ENCODE measurements at regions not wholly inside any gene's neighbourhood (a gene's known extent, or its start where the extent isn't known, plus 50 kb on each side); places are given as distances from the start of the nearest gene placed in this dataset.

DNA sequence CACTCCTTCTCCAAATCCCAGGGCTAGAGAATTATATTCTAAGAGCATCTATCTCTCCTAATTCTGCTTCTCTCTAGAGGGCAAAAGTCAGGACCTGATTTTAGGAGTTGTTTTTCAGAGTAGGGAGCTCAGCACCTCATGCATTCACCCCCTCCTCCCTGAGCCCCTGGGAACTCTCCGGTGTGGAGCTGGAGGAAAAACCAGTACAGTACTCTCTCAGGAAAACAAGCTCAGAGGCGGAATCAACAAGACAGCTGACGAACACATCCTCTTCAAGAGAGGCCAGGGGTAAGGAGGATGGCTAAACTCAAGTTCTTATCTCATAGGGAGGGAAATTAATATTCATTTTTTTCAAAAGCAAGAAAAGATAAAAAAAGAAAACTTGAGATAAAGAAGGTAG, 120.1 kb upstream of the CDYL start:
- TF ChIP-seq, protein P1, sequence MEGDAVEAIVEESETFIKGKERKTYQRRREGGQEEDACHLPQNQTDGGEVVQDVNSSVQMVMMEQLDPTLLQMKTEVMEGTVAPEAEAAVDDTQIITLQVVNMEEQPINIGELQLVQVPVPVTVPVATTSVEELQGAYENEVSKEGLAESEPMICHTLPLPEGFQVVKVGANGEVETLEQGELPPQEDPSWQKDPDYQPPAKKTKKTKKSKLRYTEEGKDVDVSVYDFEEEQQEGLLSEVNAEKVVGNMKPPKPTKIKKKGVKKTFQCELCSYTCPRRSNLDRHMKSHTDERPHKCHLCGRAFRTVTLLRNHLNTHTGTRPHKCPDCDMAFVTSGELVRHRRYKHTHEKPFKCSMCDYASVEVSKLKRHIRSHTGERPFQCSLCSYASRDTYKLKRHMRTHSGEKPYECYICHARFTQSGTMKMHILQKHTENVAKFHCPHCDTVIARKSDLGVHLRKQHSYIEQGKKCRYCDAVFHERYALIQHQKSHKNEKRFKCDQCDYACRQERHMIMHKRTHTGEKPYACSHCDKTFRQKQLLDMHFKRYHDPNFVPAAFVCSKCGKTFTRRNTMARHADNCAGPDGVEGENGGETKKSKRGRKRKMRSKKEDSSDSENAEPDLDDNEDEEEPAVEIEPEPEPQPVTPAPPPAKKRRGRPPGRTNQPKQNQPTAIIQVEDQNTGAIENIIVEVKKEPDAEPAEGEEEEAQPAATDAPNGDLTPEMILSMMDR (conservative IDR thresholded peaks at IDR 0.05; ENCODE audit: low read depth, low read length) = no peak
- Histone ChIP-seq H3K4me1 (ENCODE audit: low read depth, poor library complexity, severe bottlenecking) (no peaks in the 10 kb centered on the region), H3K4me3 (IDR thresholded peaks at IDR 0.05; ENCODE audit: insufficient read depth, low read depth, low read length) (no peak overlapping the region), H3K4me2 (no peak overlapping the region), H3K27ac (no peak overlapping the region), H3K9ac (no peak overlapping the region), H2AFZ (ENCODE audit: low read depth) (no peak overlapping the region), H3K27me3 (ENCODE audit: insufficient read depth, low read depth) (no peaks in the 10 kb centered on the region), H4K20me1 (ENCODE audit: insufficient read depth) (no peaks in the 10 kb centered on the region), H3K79me2 (ENCODE audit: insufficient read depth, low read depth) (no peaks in the 10 kb centered on the region), H3K36me3 (ENCODE audit: insufficient read depth) (no peaks in the 10 kb centered on the region)

DNA sequence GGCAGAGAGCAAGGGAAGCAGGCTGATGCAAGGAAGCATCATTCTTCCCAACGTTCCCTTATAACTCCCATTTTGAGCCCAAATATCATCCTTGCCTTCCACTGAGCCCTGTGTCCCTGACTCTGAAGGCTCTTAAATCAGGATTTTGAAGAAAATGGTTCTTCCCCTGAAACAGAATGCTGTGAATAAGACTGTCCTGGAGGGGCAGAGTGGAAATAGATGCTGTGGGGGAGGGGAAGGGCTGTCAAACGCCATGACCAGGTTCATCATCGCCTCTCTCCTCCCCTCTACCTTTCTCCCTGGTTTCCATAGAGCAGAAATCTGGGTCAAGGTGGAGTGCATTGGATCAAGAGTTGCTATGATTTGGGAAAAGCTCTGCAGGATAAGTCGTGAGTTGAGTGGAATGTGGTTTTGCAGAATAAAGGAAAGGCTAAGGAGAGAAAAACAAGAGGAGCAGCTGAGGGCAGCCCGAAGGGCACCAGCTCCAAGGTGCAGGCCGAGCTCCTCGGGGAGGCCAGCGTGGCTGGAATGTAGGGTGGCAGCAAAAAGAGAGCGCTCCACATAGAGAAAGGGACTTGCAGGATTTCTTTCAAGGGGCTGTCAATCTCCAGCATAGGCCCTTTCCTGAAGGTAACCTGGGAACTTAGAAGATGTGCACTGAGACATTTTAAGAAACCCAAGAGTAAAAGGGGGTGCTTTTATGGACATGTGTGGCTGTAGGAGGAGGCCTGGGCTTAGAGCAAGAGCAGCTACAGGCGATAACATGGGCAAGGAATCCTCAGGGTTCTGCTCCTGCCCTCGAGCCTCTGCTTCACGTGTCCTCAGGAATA, 120.8 kb upstream of the CDYL start:
- H3K9ac ChIP-seq = no peak overlapping the region
- no peak overlapping the region for H3K4me3 ChIP-seq (IDR thresholded peaks at IDR 0.05; ENCODE audit: insufficient read depth, low read depth, low read length)
- H4K20me1 ChIP-seq (ENCODE audit: insufficient read depth) = no peaks in the 10 kb centered on the region
- no peaks in the 10 kb centered on the region for H3K27me3 ChIP-seq (ENCODE audit: insufficient read depth, low read depth)
- TF ChIP-seq, protein P1 (conservative IDR thresholded peaks at IDR 0.05; ENCODE audit: low read depth, low read length) = no peak
- H3K36me3 ChIP-seq (ENCODE audit: insufficient read depth) = no peaks in the 10 kb centered on the region
- H3K4me2 ChIP-seq = no peak overlapping the region
- H2AFZ ChIP-seq (ENCODE audit: low read depth) = no peak overlapping the region
- H3K4me1 ChIP-seq (ENCODE audit: low read depth, poor library complexity, severe bottlenecking) = no peaks in the 10 kb centered on the region
- no peak overlapping the region for H3K27ac ChIP-seq
- H3K79me2 ChIP-seq (ENCODE audit: insufficient read depth, low read depth) = no peaks in the 10 kb centered on the region

DNA sequence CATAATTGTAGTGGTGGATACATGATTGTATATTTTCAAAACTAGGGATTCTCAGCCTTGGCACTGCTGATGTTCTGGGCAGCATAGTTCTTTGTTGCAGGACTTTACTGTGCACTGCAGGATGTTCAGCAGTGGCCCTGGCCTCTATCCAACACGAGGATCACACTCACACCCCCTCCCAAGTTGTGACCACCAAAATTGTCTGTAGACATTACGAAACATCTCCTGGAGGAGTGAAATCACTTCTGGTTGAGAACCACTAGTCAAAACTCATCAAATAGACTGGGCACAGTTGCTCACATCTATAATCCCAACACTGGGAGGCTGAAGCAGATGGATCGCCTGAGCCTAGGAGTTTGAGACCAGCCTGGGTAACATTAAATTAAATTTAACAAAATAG, 123.1 kb upstream of the CDYL start:
- H3K4me1 ChIP-seq (ENCODE audit: low read depth, poor library complexity, severe bottlenecking) = no peaks in the 10 kb centered on the region
- TF ChIP-seq, protein P1 (conservative IDR thresholded peaks at IDR 0.05; ENCODE audit: low read depth, low read length) = no peak
- no peaks in the 10 kb centered on the region for H3K79me2 ChIP-seq (ENCODE audit: insufficient read depth, low read depth)
- H2AFZ ChIP-seq (ENCODE audit: low read depth) = no peak overlapping the region
- H3K36me3 ChIP-seq (ENCODE audit: insufficient read depth) = no peaks in the 10 kb centered on the region
- no peaks in the 10 kb centered on the region for H3K27me3 ChIP-seq (ENCODE audit: insufficient read depth, low read depth)
- H3K4me3 ChIP-seq (IDR thresholded peaks at IDR 0.05; ENCODE audit: insufficient read depth, low read depth, low read length) = no peak overlapping the region
- no peak overlapping the region for H3K4me2 ChIP-seq
- no peak overlapping the region for H3K9ac ChIP-seq
- H3K27ac ChIP-seq = no peak overlapping the region
- H4K20me1 ChIP-seq (ENCODE audit: insufficient read depth) = no peaks in the 10 kb centered on the region

DNA sequence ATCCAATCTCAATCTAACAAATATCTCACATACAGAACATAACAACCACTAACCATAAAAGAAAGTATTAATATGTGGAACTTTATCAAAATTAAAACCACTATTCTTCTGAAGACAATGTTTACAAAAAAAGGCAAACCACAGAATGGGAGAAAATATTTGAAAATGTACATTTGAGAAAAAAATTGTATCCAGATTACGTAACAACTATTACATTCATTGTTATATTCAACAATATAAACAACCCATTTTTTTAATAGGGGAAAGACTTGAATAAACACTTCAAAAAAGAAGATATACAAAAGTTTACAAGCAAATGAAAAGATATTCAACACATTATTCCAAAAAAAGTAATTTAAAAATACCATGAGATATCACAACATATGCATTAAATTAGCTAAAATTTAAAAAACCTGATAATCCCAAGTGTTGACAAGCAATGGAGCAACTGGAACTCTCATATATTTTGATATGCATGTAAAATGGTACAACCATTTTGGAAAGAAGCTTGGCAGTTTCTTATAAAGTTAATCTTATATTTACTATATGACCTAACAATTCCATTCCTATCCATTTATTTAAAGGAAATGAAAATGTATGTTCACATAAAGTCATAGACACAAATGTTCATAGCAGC, 124.3 kb upstream of the CDYL start:
- Histone ChIP-seq H3K4me3 (IDR thresholded peaks at IDR 0.05; ENCODE audit: insufficient read depth, low read depth, low read length) (no peak overlapping the region), H3K4me1 (ENCODE audit: low read depth, poor library complexity, severe bottlenecking) (no peaks in the 10 kb centered on the region), H3K79me2 (ENCODE audit: insufficient read depth, low read depth) (no peaks in the 10 kb centered on the region), H3K4me2 (no peak overlapping the region), H3K9ac (no peak overlapping the region), H3K36me3 (ENCODE audit: insufficient read depth) (no peaks in the 10 kb centered on the region), H4K20me1 (ENCODE audit: insufficient read depth) (no peaks in the 10 kb centered on the region), H3K27ac (no peak overlapping the region), H3K27me3 (ENCODE audit: insufficient read depth, low read depth) (no peaks in the 10 kb centered on the region), H2AFZ (ENCODE audit: low read depth) (no peak overlapping the region)
- TF ChIP-seq, protein P1 (conservative IDR thresholded peaks at IDR 0.05; ENCODE audit: low read depth, low read length) = no peak

Data from KMS-11 (cell line).